Sigmoid colon (tissue), 4 donors: ENCODE measurements at regions not wholly inside any gene's neighbourhood (a gene's known extent, or its start where the extent isn't known, plus 50 kb on each side); places are given as distances from the start of the nearest gene placed in this dataset.

Source experiments
- CTCF ChIP-seq, 4 experiments: fragments of 450-650 bp in 3 of 4; fragments of 200-600 bp in 1 of 4; IDR thresholded peaks; one replicate each; pipeline ENCODE4 v1.5.1; 2016 to 2019; ENCODE audit warnings: antibody characterized with exemption in 4 of 4, mild to moderate bottlenecking in 3 of 4, moderate library complexity in 2 of 4
- EP300 ChIP-seq, 4 donors: sonication (generic); formaldehyde crosslinking; IDR thresholded peaks; one replicate each; pipeline ENCODE4 v1.6.1; 2017; ENCODE audit warnings: antibody characterized with exemption in 4 of 4
- POLR2A ChIP-seq, 2 donors: fragments of 450-650 bp; IDR thresholded peaks; one replicate each; pipeline ENCODE4 v1.6.1; 2016; ENCODE audit warnings: antibody characterized with exemption in 2 of 2, mild to moderate bottlenecking in 2 of 2, moderate library complexity in 2 of 2
- POLR2AphosphoS5 ChIP-seq, 4 donors: sonication (generic); formaldehyde crosslinking; IDR thresholded peaks; one replicate each; pipeline ENCODE4 v1.6.1; 2017; ENCODE audit warnings: antibody characterized with exemption in 4 of 4

DNA sequence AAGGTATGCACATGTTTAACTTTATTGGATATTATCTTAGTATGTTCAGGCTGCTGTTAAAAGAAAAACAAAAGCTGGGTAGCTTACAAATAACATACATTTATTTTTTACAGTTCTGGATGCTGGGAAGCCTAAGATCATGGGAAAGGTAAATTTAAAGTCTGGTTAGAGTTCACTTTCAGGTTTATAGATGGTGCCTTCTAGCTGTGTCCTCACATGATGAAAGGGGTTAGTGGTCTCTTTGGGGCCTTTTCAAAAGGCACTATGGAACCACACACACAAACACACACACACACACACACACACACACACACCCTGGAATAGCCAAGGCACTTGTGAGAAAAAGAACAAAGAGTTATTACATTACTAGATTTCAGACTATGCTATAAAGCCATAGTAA, 805.8 kb upstream of the GJE1 start:
- TF ChIP-seq CTCF (IDR thresholded peaks at IDR 0.05) = no peak
- no peak for TF ChIP-seq POLR2A (IDR thresholded peaks at IDR 0.05)
- no peak for TF ChIP-seq POLR2AphosphoS5 (IDR thresholded peaks at IDR 0.05)
- no peak for TF ChIP-seq EP300 (IDR thresholded peaks at IDR 0.05)
